SU-DHL-6 (cell line): ENCODE measurements at regions not wholly inside any gene's neighbourhood (a gene's known extent, or its start where the extent isn't known, plus 50 kb on each side); places are given as distances from the start of the nearest gene placed in this dataset.

Experiments used
- H2AFZ ChIP-seq: fragments of 200-600 bp; sonication (generic); 2 replicates; pipeline ENCODE4 v1.6.1; 2014; ENCODE audit warnings: low read depth, mild to moderate bottlenecking, moderate library complexity, mixed read lengths, antibody characterized with exemption, low read length; ENCODE audit not compliant: severe bottlenecking
- H3F3A ChIP-seq: fragments of 200-600 bp; shearing (Covaris generic); 2 replicates; pipeline ENCODE4 v1.6.0; 2016; ENCODE audit warnings: antibody characterized with exemption, mild to moderate bottlenecking; ENCODE audit not compliant: insufficient read depth
- H3K27ac ChIP-seq: fragments of 200-600 bp; sonication (generic); 2 replicates; pipeline ENCODE4 v1.5.1; 2016; ENCODE audit warnings: low read depth, mild to moderate bottlenecking, low read length, moderate library complexity, mixed read lengths
- H3K27me3 ChIP-seq: fragments of 200-600 bp; sonication (generic), shearing (Covaris generic); 2 replicates; pipeline ENCODE4 v1.6.0; 2014; ENCODE audit warnings: mild to moderate bottlenecking, low read length
- H3K36me3 ChIP-seq: fragments of 200-600 bp; sonication (generic); 2 replicates; pipeline ENCODE4 v1.6.1; 2014; ENCODE audit warnings: mild to moderate bottlenecking, low read length, mixed read lengths
- H3K4me2 ChIP-seq: fragments of 300-600, 200-600 bp; shearing (Covaris generic), sonication (generic); 2 replicates; pipeline ENCODE4 v1.6.0; 2014; ENCODE audit warnings: low read length, low read depth, mild to moderate bottlenecking; ENCODE audit not compliant: poor library complexity, severe bottlenecking
- H3K4me3 ChIP-seq: fragments of 200-600 bp; sonication (generic); 2 replicates; pipeline ENCODE4 v1.5.1; 2014; ENCODE audit warnings: antibody characterized with exemption, low read length, mild to moderate bottlenecking, mixed read lengths; ENCODE audit not compliant: insufficient read depth, poor library complexity, severe bottlenecking
- H3K79me2 ChIP-seq: fragments of 200-600 bp; sonication (generic); 2 replicates; pipeline ENCODE4 v1.6.1; 2014; ENCODE audit warnings: mild to moderate bottlenecking, low read length, moderate library complexity; ENCODE audit not compliant: insufficient read depth
- H3K9ac ChIP-seq: fragments of 200-600 bp; sonication (generic); 2 replicates; pipeline ENCODE4 v1.7.0; 2014; ENCODE audit warnings: mild to moderate bottlenecking, low read length
- H3K9me2 ChIP-seq: fragments of 200-600 bp; sonication (generic); replicated peaks from 2 replicates; pipeline ENCODE4 v1.6.1; 2014; ENCODE audit warnings: low read length; ENCODE audit not compliant: insufficient read depth
- H3K9me3 ChIP-seq: fragments of 200-600 bp; sonication (generic); 2 replicates; pipeline ENCODE4 v1.6.1; 2014; ENCODE audit warnings: low read length, mixed read lengths; ENCODE audit not compliant: insufficient read depth
- H4K20me1 ChIP-seq: fragments of 200-600 bp; sonication (generic); 2 replicates; pipeline ENCODE4 v1.6.1; 2014; ENCODE audit warnings: low read depth, mild to moderate bottlenecking, antibody characterized with exemption, low read length, moderate library complexity, mixed read lengths
- CTCF ChIP-seq: fragments of 200-600 bp; sonication (generic); IDR thresholded peaks from one replicate; pipeline ENCODE4 v1.5.1; 2017; ENCODE audit warnings: antibody characterized with exemption, mild to moderate bottlenecking, low read length, moderate library complexity; ENCODE audit not compliant: insufficient read depth, poor library complexity, severe bottlenecking
- EZH2phosphoT487 ChIP-seq: fragments of 200-600 bp; sonication (generic), shearing (Covaris generic); conservative IDR thresholded peaks from 2 replicates; pipeline ENCODE4 v1.6.1; 2018; ENCODE audit warnings: mild to moderate bottlenecking, antibody characterized with exemption, low read length, moderate library complexity, mixed read lengths

GRCh38 chr4:117768610-117769009 is 265.7 kb upstream of the NDST3 start:
- H2AFZ ChIP-seq: no peak overlapping the region
- no peak overlapping the region for H3K4me2 ChIP-seq
- no peak overlapping the region for H3K4me3 ChIP-seq
- TF ChIP-seq EZH2phosphoT487 (no peak), CTCF (no peak)
- H3K9ac ChIP-seq: no peak overlapping the region
- no peaks in the 10 kb centered on the region for H3K9me2 ChIP-seq
- H3K9me3 ChIP-seq: no peaks in the 10 kb centered on the region
- H3F3A ChIP-seq: no peaks in the 10 kb centered on the region
- no peaks in the 10 kb centered on the region for H4K20me1 ChIP-seq
- no peaks in the 10 kb centered on the region for H3K79me2 ChIP-seq
- H3K27ac ChIP-seq: no peak overlapping the region
- no peaks in the 10 kb centered on the region for H3K27me3 ChIP-seq
- H3K36me3 ChIP-seq: no peaks in the 10 kb centered on the region

GRCh38 chr4:117770269-117771102 is 263.8 kb upstream of the NDST3 start:
- Histone ChIP-seq H3K9me3 (no peaks in the 10 kb centered on the region), H3K27me3 (no peaks in the 10 kb centered on the region), H2AFZ (no peak overlapping the region), H3F3A (no peaks in the 10 kb centered on the region), H3K4me2 (no peak overlapping the region), H3K4me3 (no peak overlapping the region), H3K27ac (no peak overlapping the region), H3K9me2 (no peaks in the 10 kb centered on the region), H3K79me2 (no peaks in the 10 kb centered on the region), H4K20me1 (no peaks in the 10 kb centered on the region), H3K36me3 (no peaks in the 10 kb centered on the region), H3K9ac (no peak overlapping the region)
- TF ChIP-seq EZH2phosphoT487: no peak
- no peak for TF ChIP-seq CTCF

- Histone ChIP-seq H3K4me2 (no peak overlapping the region), H3K27ac (no peak overlapping the region), H4K20me1 (no peaks in the 10 kb centered on the region), H3F3A (no peaks in the 10 kb centered on the region), H3K9ac (no peak overlapping the region), H3K4me3 (no peak overlapping the region), H2AFZ (no peak overlapping the region), H3K27me3 (no peaks in the 10 kb centered on the region), H3K79me2 (no peaks in the 10 kb centered on the region), H3K9me2 (no peaks in the 10 kb centered on the region), H3K9me3 (no peaks in the 10 kb centered on the region), H3K36me3 (no peaks in the 10 kb centered on the region)
- TF ChIP-seq EZH2phosphoT487 (no peak), CTCF (no peak)
Observed at GRCh38 chr4:117771647-117772337, 262.5 kb upstream of the NDST3 start.
